Left ventricle myocardium inferior (tissue), 1 donor: ENCODE measurements at regions not wholly inside any gene's neighbourhood (a gene's known extent, or its start where the extent isn't known, plus 50 kb on each side); places are given as distances from the start of the nearest gene placed in this dataset.
A peak's percentile ranks its signal among the peaks of the same experiment; 100 is the strongest.

Source experiments
- DNase-seq: peaks from one replicate; pipeline ENCODE4 v3.0.0-alpha.2; 2020
- H3K27ac ChIP-seq: fragments of 200-600 bp; replicated peaks from 2 replicates; pipeline ENCODE4 v1.8.0; 2021
- H3K27me3 ChIP-seq: fragments of 200-600 bp; 2 replicates; pipeline ENCODE4 v1.8.0; 2021; ENCODE audit warnings: low read depth
- H3K36me3 ChIP-seq: fragments of 200-600 bp; 2 replicates; pipeline ENCODE4 v1.8.0; 2021
- H3K4me1 ChIP-seq: fragments of 200-600 bp; 2 replicates; pipeline ENCODE4 v1.8.0; 2021
- H3K4me3 ChIP-seq: fragments of 200-600 bp; 2 replicates; pipeline ENCODE4 v1.8.0; 2021; ENCODE audit warnings: mild to moderate bottlenecking, moderate library complexity
- H3K9me3 ChIP-seq: fragments of 200-600 bp; replicated peaks from 2 replicates; pipeline ENCODE4 v1.8.0; 2021
- CTCF ChIP-seq: fragments of 200-600 bp; IDR thresholded peaks from 2 replicates; pipeline ENCODE4 v1.8.0; 2021; ENCODE audit warnings: antibody characterized with exemption, mild to moderate bottlenecking, borderline replicate concordance
- intact Hi-C: fragments of 100-400 bp; cut with micrococcal nuclease; formaldehyde crosslinking; loops from one replicate; pipeline ENCODE4 v1.11.0; 2022
- donor health status: DM: no; HTN: yes; CAD: no; lungs with severe emphysema.

DNA sequence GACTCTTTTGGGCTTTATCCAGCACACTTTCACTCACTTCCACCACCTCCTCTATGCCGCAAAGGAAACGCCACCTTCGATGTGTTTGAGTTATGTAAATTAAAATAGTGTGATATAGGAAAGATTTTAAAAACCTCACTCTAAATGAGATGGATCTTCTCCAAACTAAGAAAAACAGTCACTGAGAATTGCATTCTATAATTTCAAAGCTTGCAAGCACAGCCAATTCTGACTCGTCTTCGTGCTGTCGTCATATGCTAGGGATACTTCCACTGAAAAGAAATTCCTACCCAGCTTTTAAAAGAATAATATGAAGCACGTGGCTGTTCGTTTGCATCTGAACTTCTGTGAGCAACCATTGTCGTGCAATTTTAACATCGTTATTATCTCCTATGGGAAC lies 162.5 kb downstream of the SH3BP4 start:
- H3K27ac ChIP-seq = no peak overlapping the region
- peaks cover 5% of the 10 kb centered on the region for H3K9me3 ChIP-seq
- H3K4me1 ChIP-seq = no peaks in the 10 kb centered on the region
- peaks cover 19% of the 10 kb centered on the region for H3K27me3 ChIP-seq
- intact Hi-C loops = no loop called here
- H3K36me3 ChIP-seq = no peaks in the 10 kb centered on the region
- TF ChIP-seq CTCF = no peak
- no peak overlapping the region for H3K4me3 ChIP-seq
- DNase-seq = no peak

- Histone ChIP-seq H3K36me3 (no peaks in the 10 kb centered on the region), H3K27ac (no peak overlapping the region), H3K4me1 (no peaks in the 10 kb centered on the region), H3K27me3 (peaks cover 19% of the 10 kb centered on the region), H3K4me3 (no peak overlapping the region), H3K9me3 (peaks cover 18% of the 10 kb centered on the region)
- intact Hi-C loops = loop anchor here (5.0 kb wide), 1 partner anchor 563 kb away; no protein-coding TSS in a partner anchor
- DNase-seq = no peak
- no peak for TF ChIP-seq CTCF
Measured at GRCh38 chr2:235115521-235115920, 163.7 kb downstream of the SH3BP4 start.

DNA sequence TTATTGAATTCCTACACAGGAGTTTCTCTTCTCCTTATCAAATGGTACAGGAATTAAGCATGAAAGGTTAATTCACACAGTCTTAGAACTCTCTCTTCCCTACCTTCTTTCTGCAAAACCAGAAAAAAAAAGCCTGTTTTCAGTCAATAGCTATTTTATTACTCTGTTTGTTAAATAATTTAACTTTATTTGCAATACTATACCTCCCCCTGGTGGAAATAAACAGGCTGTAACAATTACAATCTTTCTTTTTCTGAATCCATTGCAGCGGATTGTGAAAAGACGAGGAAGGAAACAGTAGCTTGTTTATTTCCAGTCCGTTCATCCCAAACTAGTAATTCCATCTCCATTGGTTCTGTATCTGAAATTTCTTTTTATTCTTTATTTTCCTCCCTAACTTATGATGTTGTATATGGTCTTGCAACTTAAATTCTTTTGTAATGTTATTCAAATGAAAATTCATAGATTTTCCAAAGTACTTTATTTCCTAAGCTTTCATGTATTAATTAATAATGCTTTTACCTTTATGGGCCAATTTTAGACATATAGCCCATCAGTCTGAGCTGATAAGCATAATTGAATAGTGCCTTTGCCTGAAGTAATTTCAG lies 165.2 kb downstream of the SH3BP4 start:
- no peaks in the 10 kb centered on the region for H3K4me1 ChIP-seq
- DNase-seq = no peak
- peaks cover 19% of the 10 kb centered on the region for H3K27me3 ChIP-seq
- H3K4me3 ChIP-seq = no peak overlapping the region
- intact Hi-C loops = loop anchor here (5.0 kb wide), 1 partner anchor 565 kb away; no protein-coding TSS in a partner anchor
- H3K9me3 ChIP-seq = peaks cover 22% of the 10 kb centered on the region
- no peak overlapping the region for H3K27ac ChIP-seq
- no peaks in the 10 kb centered on the region for H3K36me3 ChIP-seq
- peak; percentile 80 for TF ChIP-seq CTCF

GRCh38 chr2:235126768-235127167 lies 175.0 kb downstream of the SH3BP4 start:
- no peaks in the 10 kb centered on the region for H3K9me3 ChIP-seq
- no peak for DNase-seq
- TF ChIP-seq CTCF = no peak
- H3K4me3 ChIP-seq = no peak overlapping the region
- intact Hi-C loops = no loop called here
- H3K36me3 ChIP-seq = no peaks in the 10 kb centered on the region
- H3K27ac ChIP-seq = no peak overlapping the region
- H3K4me1 ChIP-seq = no peaks in the 10 kb centered on the region
- peaks cover 11% of the 10 kb centered on the region for H3K27me3 ChIP-seq

- Histone ChIP-seq H3K4me1 (no peaks in the 10 kb centered on the region), H3K4me3 (no peak overlapping the region), H3K27ac (no peak overlapping the region), H3K36me3 (no peaks in the 10 kb centered on the region), H3K9me3 (no peaks in the 10 kb centered on the region), H3K27me3 (peaks cover 14% of the 10 kb centered on the region)
- intact Hi-C loops = no loop called here
- TF ChIP-seq CTCF = no peak
- DNase-seq = no peak
Measured at GRCh38 chr2:235127931-235128330, 176.1 kb downstream of the SH3BP4 start.
